ENCODE measurements at regions not wholly inside any gene's neighbourhood (a gene's known extent, or its start where the extent isn't known, plus 50 kb on each side); places are given as distances from the start of the nearest gene placed in this dataset.

- no peak for TF ChIP-seq EZH2 (optimal IDR thresholded peaks at IDR 0.05; ENCODE audit: low read depth, low read length)
- TF ChIP-seq, protein P1, sequence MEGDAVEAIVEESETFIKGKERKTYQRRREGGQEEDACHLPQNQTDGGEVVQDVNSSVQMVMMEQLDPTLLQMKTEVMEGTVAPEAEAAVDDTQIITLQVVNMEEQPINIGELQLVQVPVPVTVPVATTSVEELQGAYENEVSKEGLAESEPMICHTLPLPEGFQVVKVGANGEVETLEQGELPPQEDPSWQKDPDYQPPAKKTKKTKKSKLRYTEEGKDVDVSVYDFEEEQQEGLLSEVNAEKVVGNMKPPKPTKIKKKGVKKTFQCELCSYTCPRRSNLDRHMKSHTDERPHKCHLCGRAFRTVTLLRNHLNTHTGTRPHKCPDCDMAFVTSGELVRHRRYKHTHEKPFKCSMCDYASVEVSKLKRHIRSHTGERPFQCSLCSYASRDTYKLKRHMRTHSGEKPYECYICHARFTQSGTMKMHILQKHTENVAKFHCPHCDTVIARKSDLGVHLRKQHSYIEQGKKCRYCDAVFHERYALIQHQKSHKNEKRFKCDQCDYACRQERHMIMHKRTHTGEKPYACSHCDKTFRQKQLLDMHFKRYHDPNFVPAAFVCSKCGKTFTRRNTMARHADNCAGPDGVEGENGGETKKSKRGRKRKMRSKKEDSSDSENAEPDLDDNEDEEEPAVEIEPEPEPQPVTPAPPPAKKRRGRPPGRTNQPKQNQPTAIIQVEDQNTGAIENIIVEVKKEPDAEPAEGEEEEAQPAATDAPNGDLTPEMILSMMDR (IDR thresholded peaks at IDR 0.05; ENCODE audit: low read length) = no peak
Observed at GRCh38 chr12:59370933-59371332, 224.9 kb upstream of the SLC16A7 start.

Data from MM.1S (cell line).